ENCODE measurements at regions not wholly inside any gene's neighbourhood (a gene's known extent, or its start where the extent isn't known, plus 50 kb on each side); places are given as distances from the start of the nearest gene placed in this dataset.

- no peak for TF ChIP-seq POLR2A (IDR thresholded peaks at IDR 0.05)
- no peak for TF ChIP-seq CTCF (IDR thresholded peaks at IDR 0.05)
- intact Hi-C loops (cut with DNase I) = no loop called here
- Histone ChIP-seq H3K36me3 (replicated peaks in 1 of 2; ENCODE audit: insufficient read depth in 1 of 2, low read depth in 2 of 2) (no peaks in the 10 kb centered on the region), H3K27ac (no peak overlapping the region), H3K4me3 (no peak overlapping the region), H3K9me3 (peaks cover 0 to 9% (median 0%) of the 10 kb centered on the region in 3 donors), H3K27me3 (no peaks in the 10 kb centered on the region), H3K4me1 (no peaks in the 10 kb centered on the region)
- WGBS, 2 donors = 73 to 79% methylated on average over 8 of the region's 8 CpGs
- ATAC-seq (no peak), DNase-seq (no peak)
These were observed 51.5 kb upstream of the EPS8L3 start for GRCh38 chr1:109814993-109815786.

- no peak for ATAC-seq
- no peak overlapping the region for H3K27ac ChIP-seq
- no peaks in the 10 kb centered on the region for H3K36me3 ChIP-seq (replicated peaks in 1 of 2; ENCODE audit: insufficient read depth in 1 of 2, low read depth in 2 of 2)
- TF ChIP-seq CTCF (IDR thresholded peaks at IDR 0.05) = no peak
- TF ChIP-seq POLR2A (IDR thresholded peaks at IDR 0.05) = no peak
- no peak for DNase-seq
- H3K4me1 ChIP-seq = no peaks in the 10 kb centered on the region
- peaks cover 0 to 9% (median 0%) of the 10 kb centered on the region in 3 donors for H3K9me3 ChIP-seq
- no peak overlapping the region for H3K4me3 ChIP-seq
- WGBS, 2 donors = 90 to 92% methylated on average over 5 of the region's 5 CpGs
- intact Hi-C loops (cut with DNase I) = no loop called here
- H3K27me3 ChIP-seq = no peaks in the 10 kb centered on the region
These were observed 50.5 kb upstream of the EPS8L3 start for GRCh38 chr1:109814223-109814622.
